ENCODE measurements at regions not wholly inside any gene's neighbourhood (a gene's known extent, or its start where the extent isn't known, plus 50 kb on each side); places are given as distances from the start of the nearest gene placed in this dataset.

GRCh38 chr9:99614341-99614740 is 207.3 kb upstream of the NR4A3 start:
- H3K27me3 ChIP-seq (ENCODE audit: insufficient read depth, poor library complexity, severe bottlenecking) = no peaks in the 10 kb centered on the region
- no peak overlapping the region for H3K27ac ChIP-seq (replicated peaks)
- no peak for DNase-seq (ENCODE audit: low read depth in 1 of 2, low spot score in 1 of 2)
- no peak overlapping the region for H3K4me3 ChIP-seq (replicated peaks; ENCODE audit: insufficient read depth, low read length)
- TF ChIP-seq SPI1 (IDR thresholded peaks at IDR 0.05; ENCODE audit: borderline replicate concordance, low read depth) (no peak), POLR2AphosphoS5 (IDR thresholded peaks at IDR 0.05; ENCODE audit: low read depth) (no peak), CTCF (IDR thresholded peaks at IDR 0.05; ENCODE audit: insufficient read depth, low read length) (no peak), GABPA (IDR thresholded peaks at IDR 0.05; ENCODE audit: low read depth) (no peak), REST (IDR thresholded peaks at IDR 0.05; ENCODE audit: insufficient replicate concordance, low read depth) (no peak)

GRCh38 chr9:99621040-99621439 is 200.6 kb upstream of the NR4A3 start:
- TF ChIP-seq POLR2AphosphoS5 (IDR thresholded peaks at IDR 0.05; ENCODE audit: low read depth) (no peak), SPI1 (IDR thresholded peaks at IDR 0.05; ENCODE audit: borderline replicate concordance, low read depth) (no peak), REST (IDR thresholded peaks at IDR 0.05; ENCODE audit: insufficient replicate concordance, low read depth) (no peak), GABPA (IDR thresholded peaks at IDR 0.05; ENCODE audit: low read depth) (no peak), CTCF (IDR thresholded peaks at IDR 0.05; ENCODE audit: insufficient read depth, low read length) (no peak)
- no peaks in the 10 kb centered on the region for H3K27me3 ChIP-seq (ENCODE audit: insufficient read depth, poor library complexity, severe bottlenecking)
- no peak for DNase-seq (ENCODE audit: low read depth in 1 of 2, low spot score in 1 of 2)
- H3K27ac ChIP-seq (replicated peaks) = no peak overlapping the region
- H3K4me3 ChIP-seq (replicated peaks; ENCODE audit: insufficient read depth, low read length) = no peak overlapping the region

GRCh38 chr9:99622679-99623078 is 199.0 kb upstream of the NR4A3 start:
- H3K4me3 ChIP-seq (replicated peaks; ENCODE audit: insufficient read depth, low read length) = no peak overlapping the region
- no peak for TF ChIP-seq CTCF (IDR thresholded peaks at IDR 0.05; ENCODE audit: insufficient read depth, low read length)
- TF ChIP-seq POLR2AphosphoS5 (IDR thresholded peaks at IDR 0.05; ENCODE audit: low read depth) = no peak
- TF ChIP-seq SPI1 (IDR thresholded peaks at IDR 0.05; ENCODE audit: borderline replicate concordance, low read depth) = no peak
- TF ChIP-seq REST (IDR thresholded peaks at IDR 0.05; ENCODE audit: insufficient replicate concordance, low read depth) = no peak
- no peak for TF ChIP-seq GABPA (IDR thresholded peaks at IDR 0.05; ENCODE audit: low read depth)
- DNase-seq (ENCODE audit: low read depth in 1 of 2, low spot score in 1 of 2) = no peak
- H3K27me3 ChIP-seq (ENCODE audit: insufficient read depth, poor library complexity, severe bottlenecking) = no peaks in the 10 kb centered on the region
- H3K27ac ChIP-seq (replicated peaks) = no peak overlapping the region

All from HL-60 (cell line).